ENCODE measurements at regions not wholly inside any gene's neighbourhood (a gene's known extent, or its start where the extent isn't known, plus 50 kb on each side); places are given as distances from the start of the nearest gene placed in this dataset.

- TF ChIP-seq CTCF (IDR thresholded peaks at IDR 0.05; ENCODE audit: insufficient read depth, low read length, poor library complexity, severe bottlenecking) (no peak), EZH2phosphoT487 (conservative IDR thresholded peaks at IDR 0.05; ENCODE audit: low read length) (no peak)
These were observed 113.4 kb downstream of the GADD45G start for GRCh38 chr9:89718176-89718575.

Measured in SU-DHL-6 (cell line).